ENCODE measurements at regions not wholly inside any gene's neighbourhood (a gene's known extent, or its start where the extent isn't known, plus 50 kb on each side); places are given as distances from the start of the nearest gene placed in this dataset.

GRCh38 chr2:144074450-144074849, 445.5 kb downstream of the ZEB2 start:
- Histone ChIP-seq H3K79me2 (ENCODE audit: control insufficient read depth, insufficient read depth, low read length) (no peaks in the 10 kb centered on the region), H3K27me3 (replicated peaks in 1 of 4; ENCODE audit: control extremely low read depth in 1 of 4, control insufficient read depth in 3 of 4, insufficient read depth in 4 of 4, low read length in 3 of 4) (no peaks in the 10 kb centered on the region), H3K36me3 (replicated peaks in 1 of 2; ENCODE audit: control extremely low read depth in 1 of 2, control insufficient read depth in 1 of 2, extremely low read depth in 1 of 2, insufficient read depth in 2 of 2, low read length in 1 of 2) (no peaks in the 10 kb centered on the region), H3K4me1 (ENCODE audit: control insufficient read depth in 2 of 2, insufficient read depth in 2 of 2, low read length in 2 of 2) (no peaks in the 10 kb centered on the region), H3K4me3 (ENCODE audit: control extremely low read depth in 1 of 5, extremely low read depth in 1 of 5, insufficient read depth in 1 of 5, low read depth in 2 of 5, low read length in 4 of 5) (no peak overlapping the region), H2AFZ (ENCODE audit: insufficient read depth, low read depth, low read length, poor library complexity, severe bottlenecking) (no peak overlapping the region), H3K4me2 (replicated peaks; ENCODE audit: low read depth, low read length, poor library complexity, severe bottlenecking) (no peak overlapping the region), H3K9me3 (ENCODE audit: control extremely low read depth in 1 of 3, control insufficient read depth in 2 of 3, insufficient read depth in 1 of 3, low read length in 2 of 3) (no peaks in the 10 kb centered on the region), H3K27ac (ENCODE audit: low read length in 2 of 2) (no peak overlapping the region), H4K20me1 (ENCODE audit: control insufficient read depth, insufficient read depth, low read length, poor library complexity, severe bottlenecking) (no peaks in the 10 kb centered on the region), H3K9ac (ENCODE audit: low read length) (no peak overlapping the region)
- ATAC-seq (ENCODE audit: low read depth) (no peak), DNase-seq (no peak)
- Mint-ChIP-seq H3K9me3 (ENCODE audit: insufficient read depth) (no peaks in the 10 kb centered on the region), H3K4me3 (no peak overlapping the region), H3K27me3 (no peaks in the 10 kb centered on the region), H3K4me1 (no peaks in the 10 kb centered on the region), H3K27ac (no peak overlapping the region)
- POLR2A ChIA-PET, result no interaction called here
- intact Hi-C loops (cut with micrococcal nuclease), result no loop called here
- TF ChIP-seq EZH2 (IDR thresholded peaks at IDR 0.05; ENCODE audit: borderline replicate concordance, insufficient read depth, low read depth, low read length, poor library complexity, severe bottlenecking) (no peak), CTCF (IDR thresholded peaks at IDR 0.05) (no peak)
- CTCF ChIA-PET, result no interaction called here
- WGBS (ENCODE audit: insufficient coverage), result no CpG with 5 or more reads among the region's 3 CpGs

- no peak overlapping the region for H3K27ac Mint-ChIP-seq
- H2AFZ ChIP-seq (ENCODE audit: insufficient read depth, low read depth, low read length, poor library complexity, severe bottlenecking), result no peak overlapping the region
- H3K9me3 ChIP-seq (ENCODE audit: control extremely low read depth in 1 of 3, control insufficient read depth in 2 of 3, insufficient read depth in 1 of 3, low read length in 2 of 3), result no peaks in the 10 kb centered on the region
- no peak for DNase-seq
- no peak overlapping the region for H3K4me3 Mint-ChIP-seq
- H3K36me3 ChIP-seq (replicated peaks in 1 of 2; ENCODE audit: control extremely low read depth in 1 of 2, control insufficient read depth in 1 of 2, extremely low read depth in 1 of 2, insufficient read depth in 2 of 2, low read length in 1 of 2), result no peaks in the 10 kb centered on the region
- intact Hi-C loops (cut with micrococcal nuclease), result no loop called here
- H3K9ac ChIP-seq (ENCODE audit: low read length), result no peak overlapping the region
- H3K9me3 Mint-ChIP-seq (ENCODE audit: insufficient read depth), result no peaks in the 10 kb centered on the region
- no peaks in the 10 kb centered on the region for H3K27me3 Mint-ChIP-seq
- H3K4me1 ChIP-seq (ENCODE audit: control insufficient read depth in 2 of 2, insufficient read depth in 2 of 2, low read length in 2 of 2), result no peaks in the 10 kb centered on the region
- CTCF ChIA-PET, result no interaction called here
- no CpG with 5 or more reads among the region's 4 CpGs for WGBS (ENCODE audit: insufficient coverage)
- no peak overlapping the region for H3K4me2 ChIP-seq (replicated peaks; ENCODE audit: low read depth, low read length, poor library complexity, severe bottlenecking)
- no peaks in the 10 kb centered on the region for H4K20me1 ChIP-seq (ENCODE audit: control insufficient read depth, insufficient read depth, low read length, poor library complexity, severe bottlenecking)
- ATAC-seq (ENCODE audit: low read depth), result no peak
- POLR2A ChIA-PET, result no interaction called here
- no peak for TF ChIP-seq CTCF (IDR thresholded peaks at IDR 0.05)
- TF ChIP-seq EZH2 (IDR thresholded peaks at IDR 0.05; ENCODE audit: borderline replicate concordance, insufficient read depth, low read depth, low read length, poor library complexity, severe bottlenecking), result no peak
- no peaks in the 10 kb centered on the region for H3K79me2 ChIP-seq (ENCODE audit: control insufficient read depth, insufficient read depth, low read length)
- H3K4me1 Mint-ChIP-seq, result no peaks in the 10 kb centered on the region
- no peak overlapping the region for H3K27ac ChIP-seq (ENCODE audit: low read length in 2 of 2)
- H3K27me3 ChIP-seq (replicated peaks in 1 of 4; ENCODE audit: control extremely low read depth in 1 of 4, control insufficient read depth in 3 of 4, insufficient read depth in 4 of 4, low read length in 3 of 4), result no peaks in the 10 kb centered on the region
- no peak overlapping the region for H3K4me3 ChIP-seq (ENCODE audit: control extremely low read depth in 1 of 5, extremely low read depth in 1 of 5, insufficient read depth in 1 of 5, low read depth in 2 of 5, low read length in 4 of 5)
Observed at GRCh38 chr2:144071461-144071860, 448.5 kb downstream of the ZEB2 start.
